ENCODE measurements at regions not wholly inside any gene's neighbourhood (a gene's known extent, or its start where the extent isn't known, plus 50 kb on each side); places are given as distances from the start of the nearest gene placed in this dataset.
A peak's percentile ranks its signal among the peaks of the same experiment; 100 is the strongest.

GRCh38 chr6:54048782-54049181, 62.5 kb upstream of the MLIP start:
- Histone ChIP-seq H3K9me3 (no peaks in the 10 kb centered on the region), H3K36me3 (no peaks in the 10 kb centered on the region), H3K27ac (no peak overlapping the region), H3K4me3 (no peak overlapping the region), H3K27me3 (no peaks in the 10 kb centered on the region), H3K4me1 (no peaks in the 10 kb centered on the region)
- intact Hi-C loops (cut with DNase I) = no loop called here
- TF ChIP-seq POLR2A (IDR thresholded peaks at IDR 0.05) = no peak
- TF ChIP-seq, protein P1, sequence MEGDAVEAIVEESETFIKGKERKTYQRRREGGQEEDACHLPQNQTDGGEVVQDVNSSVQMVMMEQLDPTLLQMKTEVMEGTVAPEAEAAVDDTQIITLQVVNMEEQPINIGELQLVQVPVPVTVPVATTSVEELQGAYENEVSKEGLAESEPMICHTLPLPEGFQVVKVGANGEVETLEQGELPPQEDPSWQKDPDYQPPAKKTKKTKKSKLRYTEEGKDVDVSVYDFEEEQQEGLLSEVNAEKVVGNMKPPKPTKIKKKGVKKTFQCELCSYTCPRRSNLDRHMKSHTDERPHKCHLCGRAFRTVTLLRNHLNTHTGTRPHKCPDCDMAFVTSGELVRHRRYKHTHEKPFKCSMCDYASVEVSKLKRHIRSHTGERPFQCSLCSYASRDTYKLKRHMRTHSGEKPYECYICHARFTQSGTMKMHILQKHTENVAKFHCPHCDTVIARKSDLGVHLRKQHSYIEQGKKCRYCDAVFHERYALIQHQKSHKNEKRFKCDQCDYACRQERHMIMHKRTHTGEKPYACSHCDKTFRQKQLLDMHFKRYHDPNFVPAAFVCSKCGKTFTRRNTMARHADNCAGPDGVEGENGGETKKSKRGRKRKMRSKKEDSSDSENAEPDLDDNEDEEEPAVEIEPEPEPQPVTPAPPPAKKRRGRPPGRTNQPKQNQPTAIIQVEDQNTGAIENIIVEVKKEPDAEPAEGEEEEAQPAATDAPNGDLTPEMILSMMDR (IDR thresholded peaks at IDR 0.05) = no peak
- no peak for ATAC-seq
- no peak for DNase-seq

DNA sequence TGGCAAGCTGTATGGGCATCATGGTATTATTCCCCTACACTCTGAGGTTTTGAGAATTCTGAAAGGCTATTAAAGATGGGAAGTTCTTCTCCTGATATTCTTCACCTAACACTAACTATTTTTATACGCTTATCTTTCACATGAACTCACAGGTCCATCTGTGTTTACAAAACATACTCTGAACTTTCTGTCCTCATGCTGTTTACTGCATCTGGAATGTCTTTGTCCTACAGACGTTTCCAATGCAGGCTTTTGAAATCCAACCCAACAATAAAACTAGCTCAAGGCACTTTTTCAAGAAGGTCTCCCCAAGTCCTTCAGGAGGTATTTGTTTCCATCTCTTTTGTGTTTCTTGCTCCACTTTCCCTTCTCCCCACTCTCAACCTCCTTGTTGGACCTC, 60.5 kb upstream of the MLIP start:
- ATAC-seq (peak in 3 of 4 donors; percentile 40 to 52 (median 42)), DNase-seq (no peak)
- TF ChIP-seq, protein P1 (IDR thresholded peaks at IDR 0.05) = no peak
- TF ChIP-seq POLR2A (IDR thresholded peaks at IDR 0.05) = no peak
- WGBS (ENCODE audit: insufficient coverage, low coverage, low lambda C conversion rate, missing lambda C conversion rate) = 24% methylated on average over 2 of the region's 2 CpGs
- H3K36me3 ChIP-seq = no peaks in the 10 kb centered on the region
- no peaks in the 10 kb centered on the region for H3K4me1 ChIP-seq
- H3K27ac ChIP-seq = no peak overlapping the region
- no peaks in the 10 kb centered on the region for H3K9me3 ChIP-seq
- no peaks in the 10 kb centered on the region for H3K27me3 ChIP-seq
- no peak overlapping the region for H3K4me3 ChIP-seq
- intact Hi-C loops (cut with DNase I) = no loop called here

- intact Hi-C loops (cut with DNase I) = no loop called here
- no peaks in the 10 kb centered on the region for H3K27me3 ChIP-seq
- H3K36me3 ChIP-seq = no peaks in the 10 kb centered on the region
- no peaks in the 10 kb centered on the region for H3K9me3 ChIP-seq
- 58% methylated on average over 4 of the region's 4 CpGs for WGBS (ENCODE audit: insufficient coverage, low coverage, low lambda C conversion rate, missing lambda C conversion rate)
- TF ChIP-seq, protein P1 (IDR thresholded peaks at IDR 0.05) = no peak
- no peak for TF ChIP-seq POLR2A (IDR thresholded peaks at IDR 0.05)
- H3K4me3 ChIP-seq = no peak overlapping the region
- no peak overlapping the region for H3K27ac ChIP-seq
- peaks cover 0 to 19% (median 2%) of the 10 kb centered on the region in 4 donors for H3K4me1 ChIP-seq
- DNase-seq = no peak
- ATAC-seq = peak in 3 of 4 donors; percentile 34 to 60 (median 37)
Measured at GRCh38 chr6:54053881-54054391, 57.3 kb upstream of the MLIP start.

- TF ChIP-seq, protein P1 (IDR thresholded peaks at IDR 0.05) = no peak
- TF ChIP-seq POLR2A (IDR thresholded peaks at IDR 0.05) = no peak
- intact Hi-C loops (cut with DNase I) = no loop called here
- WGBS (ENCODE audit: insufficient coverage, low coverage, low lambda C conversion rate, missing lambda C conversion rate) = 68% methylated on average over 3 of the region's 3 CpGs
Measured at GRCh38 chr6:54056105-54056504, 55.1 kb upstream of the MLIP start.

DNA sequence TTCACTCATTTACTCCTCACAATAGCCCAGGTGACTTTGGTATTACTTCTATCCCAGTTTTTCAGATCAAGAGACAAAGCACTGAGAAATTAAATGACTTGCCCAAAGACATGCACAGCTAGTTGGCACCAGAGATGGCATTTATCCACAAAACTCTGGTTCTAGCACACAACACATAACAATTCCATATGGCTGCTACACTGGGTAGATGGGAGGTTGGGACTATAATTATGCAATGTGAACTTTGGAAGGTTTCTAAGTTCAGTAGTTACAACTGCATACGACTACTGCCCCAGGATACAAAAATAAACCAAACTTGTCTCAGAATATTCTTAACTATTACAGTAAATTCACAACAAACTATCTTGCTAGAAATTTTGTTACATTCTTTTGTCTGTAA, 54.2 kb upstream of the MLIP start:
- ATAC-seq (peak; percentile 76 to 95 (median 87)), DNase-seq (no peak)
- no peaks in the 10 kb centered on the region for H3K9me3 ChIP-seq
- TF ChIP-seq POLR2A (IDR thresholded peaks at IDR 0.05) = no peak
- TF ChIP-seq, protein P1 (IDR thresholded peaks at IDR 0.05) = no peak
- WGBS (ENCODE audit: insufficient coverage, low coverage, low lambda C conversion rate, missing lambda C conversion rate) = 27% methylated on average over 1 of the region's 1 CpG
- H3K36me3 ChIP-seq = no peaks in the 10 kb centered on the region
- intact Hi-C loops (cut with DNase I) = no loop called here
- no peaks in the 10 kb centered on the region for H3K27me3 ChIP-seq
- peaks cover 0 to 20% (median 2%) of the 10 kb centered on the region in 4 donors for H3K4me1 ChIP-seq
- H3K4me3 ChIP-seq = no peak overlapping the region
- peak overlapping the region in 2 of 3 donors; percentile 2 to 54 for H3K27ac ChIP-seq

More at GRCh38 chr6:54056105-54056504, 55.1 kb upstream of the MLIP start:
- H3K4me1 ChIP-seq = peaks cover 0 to 19% (median 2%) of the 10 kb centered on the region in 4 donors
- H3K4me3 ChIP-seq = no peak overlapping the region
- DNase-seq (no peak), ATAC-seq (no peak)
- H3K9me3 ChIP-seq = no peaks in the 10 kb centered on the region
- no peaks in the 10 kb centered on the region for H3K36me3 ChIP-seq
- H3K27ac ChIP-seq = no peak overlapping the region
- H3K27me3 ChIP-seq = no peaks in the 10 kb centered on the region

All from right lobe of liver (tissue), 6 donors.